GM18858 (cell line): ENCODE measurements at regions not wholly inside any gene's neighbourhood (a gene's known extent, or its start where the extent isn't known, plus 50 kb on each side); places are given as distances from the start of the nearest gene placed in this dataset.
"Not testable (repeated sequence)": the region's sequence is repeated elsewhere in the genome, so short reads cannot be mapped to it uniquely, and the experiment has no call there.

Source experiments
- ATAC-seq: cut with Tn5 transposase; IDR thresholded peaks from one replicate; pipeline ENCODE4 v1.9.1; 2021; ENCODE audit not compliant: unreplicated experiment

DNA sequence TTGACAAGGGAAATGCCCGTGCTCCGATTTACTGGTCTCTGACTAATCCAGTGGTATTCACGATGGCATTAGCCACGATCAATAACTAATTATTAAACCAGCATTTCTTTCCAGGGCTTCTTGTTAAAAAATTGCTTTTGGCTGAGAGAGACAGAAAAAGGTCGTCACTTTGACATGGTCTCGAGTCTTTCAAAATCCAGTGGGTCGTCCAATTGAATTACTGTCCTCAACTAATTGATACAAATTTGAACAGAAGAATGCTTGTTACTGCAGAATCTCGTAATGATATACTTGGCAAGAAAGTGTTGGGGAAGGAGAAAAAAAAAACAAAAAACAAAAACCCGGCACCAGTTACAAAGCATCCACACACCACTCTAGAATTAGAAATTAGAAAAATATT lies 318.4 kb downstream of the NR2F2 start:
- no peak for ATAC-seq

DNA sequence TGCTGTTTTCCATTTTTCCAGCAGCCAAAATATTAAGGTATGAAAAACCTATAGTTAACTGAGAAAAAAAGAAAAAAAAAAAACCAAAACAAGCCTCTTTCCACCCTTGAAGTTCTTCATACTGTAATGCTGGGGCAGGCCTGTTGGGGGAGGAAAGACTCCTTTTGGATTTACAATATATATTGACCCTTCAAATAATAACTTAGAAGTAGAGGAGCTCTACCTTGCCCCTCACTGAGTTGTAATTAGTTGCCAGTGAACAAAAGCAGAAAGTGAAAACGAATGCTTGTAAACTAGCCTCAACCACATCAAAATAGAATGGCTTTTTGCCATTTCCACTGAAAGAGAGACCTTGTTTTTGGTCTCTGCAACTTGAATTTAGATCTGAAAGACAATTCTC lies 326.6 kb downstream of the NR2F2 start:
- ATAC-seq: no peak

DNA sequence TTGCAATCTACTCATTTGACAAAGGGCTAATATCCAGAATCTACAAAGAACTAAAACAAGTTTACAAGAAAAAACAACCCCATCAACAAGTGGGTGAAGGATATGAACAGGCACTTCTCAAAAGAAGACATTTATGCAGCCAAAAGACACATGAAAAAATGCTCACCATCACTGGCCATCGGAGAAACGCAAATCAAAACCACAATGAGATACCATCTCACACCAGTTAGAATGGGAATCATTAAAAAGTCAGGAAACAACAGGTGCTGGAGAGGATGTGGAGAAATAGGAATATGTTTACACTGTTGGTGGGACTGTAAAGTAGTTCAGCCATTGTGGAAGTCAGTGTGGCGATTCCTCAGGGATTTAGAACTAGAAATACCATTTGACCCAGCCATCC lies 336.5 kb downstream of the NR2F2 start:
- not testable (repeated sequence) for ATAC-seq

DNA sequence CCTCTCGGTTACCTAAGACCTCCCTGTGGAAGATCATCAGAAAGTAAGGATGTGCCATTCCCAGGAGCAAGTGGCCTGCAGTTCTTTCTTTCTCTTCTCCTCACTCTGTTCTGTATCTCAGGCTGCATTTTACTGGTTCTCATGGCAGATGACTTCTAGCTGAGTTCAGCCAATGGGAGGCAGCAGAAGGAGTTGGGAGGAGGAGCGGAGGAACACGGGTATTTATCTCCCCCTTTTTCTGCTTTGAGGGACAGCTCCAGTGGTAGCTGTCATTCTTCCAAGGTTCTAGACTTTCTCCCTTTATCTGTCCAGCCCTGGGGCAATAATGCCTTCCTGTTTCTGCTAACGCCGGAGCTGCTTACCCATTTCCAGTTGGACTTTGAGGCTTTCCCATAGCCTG lies 339.9 kb downstream of the NR2F2 start:
- ATAC-seq: no peak

DNA sequence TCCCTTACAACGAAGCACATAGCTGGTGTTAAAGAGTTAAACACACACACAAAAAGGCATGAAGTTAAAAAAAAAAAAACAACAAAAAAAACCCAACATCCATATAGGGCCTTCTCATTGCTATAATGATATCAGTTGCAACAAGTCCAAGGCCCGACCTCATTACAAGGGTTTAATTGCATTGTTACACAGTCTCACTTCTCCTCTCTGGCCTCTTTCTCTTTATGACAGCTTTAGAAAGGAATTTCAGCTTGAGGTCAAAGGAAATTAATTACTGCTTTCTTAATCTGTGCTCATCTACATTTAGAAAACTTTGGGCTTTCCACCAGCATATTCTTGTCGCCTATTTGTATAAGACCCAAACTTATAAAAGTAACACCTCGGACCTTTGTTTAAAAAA lies 342.1 kb downstream of the NR2F2 start:
- no peak for ATAC-seq

DNA sequence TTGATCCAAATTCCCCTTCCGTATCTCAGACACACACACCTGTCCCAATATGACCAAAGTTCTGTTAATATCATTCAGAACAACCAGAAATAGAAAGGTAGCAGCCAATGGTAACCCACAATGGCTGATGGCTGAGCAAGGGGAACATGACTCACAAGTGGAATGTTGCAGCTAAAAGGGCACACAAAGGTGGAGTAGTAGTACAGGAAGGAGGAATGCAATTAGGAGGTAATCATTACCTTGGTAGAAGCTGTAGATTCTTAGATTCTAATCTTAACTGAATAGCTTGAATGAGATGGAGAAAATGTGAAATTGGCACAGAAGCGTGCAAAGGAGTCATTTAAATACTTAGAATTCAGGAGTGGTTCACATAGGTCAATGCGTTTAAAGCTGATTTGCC lies 347.9 kb downstream of the NR2F2 start:
- ATAC-seq: no peak

DNA sequence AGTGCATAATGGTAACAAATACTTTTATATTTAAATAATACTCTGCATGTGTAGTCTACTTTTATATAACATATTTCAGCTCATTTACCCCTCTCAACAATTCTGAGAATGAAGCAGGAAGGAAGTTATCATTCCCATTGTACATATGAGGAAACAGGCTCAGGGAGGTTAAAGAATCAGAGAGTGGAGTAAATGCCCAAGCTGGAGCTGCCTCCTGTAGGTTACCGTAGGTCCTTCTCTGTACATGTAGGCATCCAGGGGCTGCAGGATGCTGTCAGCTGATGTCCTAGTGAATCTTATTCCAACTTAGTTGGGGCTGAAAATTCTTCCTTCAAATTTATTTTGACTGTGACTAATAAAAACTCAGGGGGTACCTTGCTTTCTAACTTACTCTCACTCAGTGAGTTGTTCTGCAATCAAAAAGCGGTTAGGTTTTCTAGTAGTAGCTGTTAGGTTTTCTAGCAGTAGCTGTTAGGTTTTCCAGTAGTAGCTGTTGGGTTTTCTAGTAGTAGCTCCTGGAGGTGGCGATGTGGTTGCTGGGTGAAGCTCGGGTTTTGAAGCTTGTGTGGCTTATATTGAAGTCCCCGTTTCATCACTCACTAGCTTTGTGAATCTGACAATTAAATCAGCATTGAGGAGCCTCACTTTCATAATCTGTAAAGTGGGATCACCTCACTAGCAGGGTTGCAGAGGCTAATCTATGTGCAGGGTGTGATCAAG lies 357.0 kb downstream of the NR2F2 start:
- ATAC-seq: no peak

DNA sequence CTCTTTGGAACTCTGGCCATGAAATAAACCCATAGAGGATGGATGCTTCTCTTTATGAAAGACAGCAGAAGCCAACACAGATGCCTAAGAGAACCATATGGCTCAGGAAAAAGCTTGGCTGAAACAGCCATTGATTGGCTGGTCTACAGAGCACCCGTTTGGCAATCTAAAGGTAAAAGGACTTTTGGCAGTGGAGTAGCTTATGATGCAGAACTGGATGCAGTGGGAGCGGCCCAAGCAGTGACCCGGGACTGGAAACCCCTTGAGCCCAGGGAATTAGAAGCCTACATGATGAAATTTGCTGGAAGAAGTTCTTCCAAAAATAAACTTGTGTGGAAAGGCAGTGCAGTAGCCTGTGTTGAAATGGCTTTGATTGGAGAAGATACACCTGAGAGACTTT lies 360.2 kb downstream of the NR2F2 start:
- no peak for ATAC-seq

DNA sequence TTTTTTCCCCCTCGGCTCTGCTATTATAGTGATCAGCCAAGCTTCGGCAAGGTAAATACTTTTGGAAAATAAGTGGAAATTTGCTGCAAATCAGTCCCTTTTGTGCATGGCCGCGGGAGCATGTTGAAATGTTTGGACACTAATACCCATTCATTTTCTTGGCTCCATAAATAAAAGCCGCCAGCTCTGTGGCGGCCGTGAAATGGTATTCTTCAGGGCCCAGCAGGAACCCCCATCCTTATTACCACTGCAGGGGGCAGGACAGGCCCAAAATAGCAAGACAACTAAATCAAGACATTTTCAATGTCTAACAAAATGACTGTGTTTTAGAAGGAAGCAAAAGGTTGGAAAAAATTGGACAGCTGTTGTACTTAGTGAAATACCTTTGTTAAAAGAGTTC lies 362.3 kb downstream of the NR2F2 start:
- ATAC-seq: no peak

DNA sequence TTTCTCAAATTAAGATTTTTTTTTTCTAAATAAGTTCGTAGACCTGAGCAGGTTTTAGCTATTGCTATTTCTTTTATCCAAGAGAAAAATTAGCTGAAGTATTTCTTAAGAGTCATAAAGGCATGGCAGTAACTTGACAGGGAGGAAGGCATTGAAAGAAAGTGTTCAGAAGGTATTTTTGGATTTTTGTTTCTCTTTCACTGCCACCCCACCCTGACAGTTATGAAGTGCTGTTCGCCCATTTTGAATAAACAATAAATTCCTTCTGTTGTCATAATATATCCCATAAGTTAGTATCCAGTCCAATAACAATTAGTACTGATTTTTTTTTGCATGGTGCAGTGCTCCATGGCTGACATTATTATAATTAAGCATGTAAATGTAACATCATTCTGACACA lies 363.0 kb downstream of the NR2F2 start:
- ATAC-seq: no peak

DNA sequence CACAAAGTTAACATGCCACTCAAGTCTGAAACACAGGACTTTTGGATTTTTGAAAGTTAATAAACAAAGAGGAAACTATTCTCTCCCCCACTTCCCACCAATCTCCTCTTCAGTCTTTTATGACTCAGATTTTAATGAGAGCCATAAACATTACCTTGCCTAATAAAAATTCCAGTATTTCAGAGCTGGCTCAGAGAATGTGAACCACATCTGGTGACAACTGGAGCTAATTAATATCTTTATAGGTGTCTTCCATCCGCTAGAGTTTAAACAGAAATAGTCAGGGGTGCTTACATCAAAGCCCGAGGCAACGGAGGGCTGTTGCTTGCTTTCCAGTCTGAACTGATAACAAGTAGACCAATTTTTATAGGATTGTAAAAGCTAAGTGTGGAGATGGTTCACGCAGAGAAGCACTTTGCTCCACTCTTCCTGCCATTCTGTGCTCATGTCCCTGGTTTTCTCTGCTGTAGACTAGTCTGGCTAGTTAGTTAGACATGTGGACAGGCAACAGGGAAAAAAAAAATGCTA lies 363.6 kb downstream of the NR2F2 start:
- no peak for ATAC-seq

DNA sequence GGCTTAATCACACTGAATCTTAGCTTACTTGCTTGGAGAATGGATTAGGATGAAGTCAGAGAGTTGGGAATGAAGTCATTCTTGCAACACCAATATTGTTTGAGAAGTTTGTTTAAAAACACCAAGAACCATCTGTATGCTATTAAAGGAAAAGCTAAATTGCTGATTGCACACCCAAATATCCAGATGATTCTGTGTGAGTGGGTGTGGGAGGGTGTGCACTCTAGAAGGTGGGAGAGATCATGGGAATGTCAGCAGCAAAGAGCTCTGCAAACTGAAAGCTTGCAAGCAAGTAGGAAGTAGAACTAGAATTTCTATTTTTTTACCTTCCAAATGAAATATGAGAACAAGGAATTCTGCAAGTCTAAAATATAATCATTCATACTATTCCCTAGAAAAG lies 364.9 kb downstream of the NR2F2 start:
- ATAC-seq: no peak

DNA sequence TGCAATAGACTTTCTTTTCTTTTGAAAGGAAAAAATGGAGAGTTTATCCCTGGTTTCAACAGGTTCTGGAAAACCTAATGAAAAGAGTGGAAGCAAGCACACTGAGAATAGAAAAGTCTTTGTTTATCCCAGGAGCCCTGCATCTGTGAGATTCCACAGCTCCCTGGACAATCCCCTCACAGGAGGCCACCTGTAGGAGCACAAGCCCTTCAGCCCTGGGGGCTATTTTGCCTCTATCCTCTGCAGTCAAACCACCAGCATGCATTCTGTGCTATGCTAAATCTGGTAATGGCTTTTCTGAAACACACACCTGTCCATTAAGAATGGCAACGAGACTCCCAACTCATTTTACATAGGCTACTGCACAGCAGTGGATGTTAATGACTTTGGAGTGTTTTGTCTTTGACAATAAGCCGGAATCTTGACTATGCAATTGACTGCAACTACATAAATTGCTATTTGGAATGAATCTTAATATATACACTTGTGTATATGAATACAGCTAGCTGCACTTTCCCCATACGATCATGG lies 369.4 kb downstream of the NR2F2 start:
- ATAC-seq: no peak

DNA sequence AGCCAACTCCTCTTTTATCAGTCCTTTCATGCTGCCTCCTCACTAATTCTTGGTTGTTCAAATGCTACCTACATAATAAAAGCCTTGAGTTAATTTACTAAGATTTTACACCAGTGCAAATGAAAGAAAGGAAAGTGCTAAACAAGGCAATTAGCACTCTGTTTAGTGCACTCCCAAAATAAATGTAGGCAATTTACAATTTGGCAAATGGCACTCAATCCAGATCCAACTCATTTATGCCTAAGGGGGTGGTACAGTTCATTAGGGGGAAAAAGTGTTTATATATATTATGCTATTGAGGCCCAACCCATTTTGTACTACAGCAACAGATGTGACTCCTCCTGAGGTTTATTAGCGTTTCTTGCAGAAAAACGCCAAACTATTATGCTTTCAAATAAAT lies 370.1 kb downstream of the NR2F2 start:
- ATAC-seq: no peak

DNA sequence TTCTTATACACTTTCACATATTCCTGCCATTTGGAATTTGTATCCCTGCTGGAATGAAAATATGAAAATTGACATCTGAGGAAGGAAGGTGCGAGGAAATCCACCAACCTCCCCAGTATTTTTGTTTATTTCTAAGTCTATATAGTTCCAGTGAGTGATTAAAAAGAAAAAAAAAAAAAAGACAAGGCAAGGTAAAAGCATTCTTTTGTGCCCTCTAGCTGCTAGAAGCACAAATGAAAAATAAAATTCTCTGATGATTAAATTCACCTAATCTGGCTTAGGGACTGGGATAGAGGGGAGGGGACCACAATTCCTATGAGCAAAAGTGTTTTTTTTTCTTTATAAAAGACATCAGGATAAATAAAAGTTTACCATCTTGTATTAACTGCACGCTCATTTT lies 370.9 kb downstream of the NR2F2 start:
- no peak for ATAC-seq

DNA sequence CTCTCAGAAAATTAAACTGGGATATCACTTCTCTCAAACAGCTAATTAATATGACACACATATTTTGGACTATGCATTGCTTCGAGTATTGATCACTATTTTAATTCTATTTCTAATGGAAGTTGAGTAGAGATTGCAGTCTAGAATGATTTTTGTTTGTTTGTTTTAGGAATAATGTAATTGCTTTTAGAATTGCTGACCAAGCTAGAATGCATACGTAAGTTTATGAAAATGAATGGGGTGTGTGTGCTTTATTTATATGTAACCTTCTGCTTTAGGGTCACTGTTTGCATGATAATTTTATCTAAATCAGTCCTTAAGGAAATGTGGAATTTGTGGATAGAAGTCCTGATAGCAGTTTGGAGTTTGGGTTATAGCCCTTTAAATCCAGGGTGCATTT lies 371.4 kb downstream of the NR2F2 start:
- no peak for ATAC-seq

DNA sequence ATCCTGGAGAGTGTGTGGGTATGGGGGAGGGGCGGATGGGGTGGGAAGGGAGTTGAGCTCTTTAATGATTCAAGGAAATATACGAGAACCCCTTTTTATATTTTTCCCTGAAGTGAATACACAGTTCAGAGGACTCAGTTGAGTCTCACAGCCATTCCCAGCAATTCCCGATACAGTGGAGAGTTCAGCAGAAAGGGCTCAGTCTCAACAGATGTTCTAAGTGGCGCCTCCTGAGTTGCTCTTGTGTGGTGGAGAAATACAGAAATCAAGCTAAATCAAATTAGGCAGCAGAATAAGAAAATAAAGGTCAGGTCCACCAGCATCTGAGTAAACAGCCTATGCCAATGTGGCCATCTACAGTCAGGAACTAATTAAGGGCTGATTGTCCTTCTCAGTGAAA lies 372.1 kb downstream of the NR2F2 start:
- ATAC-seq: no peak

DNA sequence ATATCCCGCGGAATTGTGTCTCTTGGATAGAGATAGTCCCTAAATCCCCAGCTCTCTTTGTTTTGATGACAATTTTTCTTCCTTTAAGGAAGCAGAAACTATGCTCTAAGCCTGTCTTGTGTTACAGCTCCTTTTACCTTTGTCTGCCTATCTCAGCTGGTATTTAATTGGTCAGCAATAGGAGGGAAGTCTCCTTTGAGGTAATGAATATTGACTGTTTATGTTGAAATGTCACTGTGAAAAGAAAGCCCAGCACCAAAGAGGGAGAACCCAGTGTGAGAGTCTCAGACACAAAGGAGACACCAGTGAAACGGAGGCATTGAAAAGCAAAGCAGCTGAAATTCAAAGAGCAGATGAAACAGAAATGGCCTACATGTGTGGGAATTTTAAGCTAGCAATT lies 372.6 kb downstream of the NR2F2 start:
- ATAC-seq: no peak

DNA sequence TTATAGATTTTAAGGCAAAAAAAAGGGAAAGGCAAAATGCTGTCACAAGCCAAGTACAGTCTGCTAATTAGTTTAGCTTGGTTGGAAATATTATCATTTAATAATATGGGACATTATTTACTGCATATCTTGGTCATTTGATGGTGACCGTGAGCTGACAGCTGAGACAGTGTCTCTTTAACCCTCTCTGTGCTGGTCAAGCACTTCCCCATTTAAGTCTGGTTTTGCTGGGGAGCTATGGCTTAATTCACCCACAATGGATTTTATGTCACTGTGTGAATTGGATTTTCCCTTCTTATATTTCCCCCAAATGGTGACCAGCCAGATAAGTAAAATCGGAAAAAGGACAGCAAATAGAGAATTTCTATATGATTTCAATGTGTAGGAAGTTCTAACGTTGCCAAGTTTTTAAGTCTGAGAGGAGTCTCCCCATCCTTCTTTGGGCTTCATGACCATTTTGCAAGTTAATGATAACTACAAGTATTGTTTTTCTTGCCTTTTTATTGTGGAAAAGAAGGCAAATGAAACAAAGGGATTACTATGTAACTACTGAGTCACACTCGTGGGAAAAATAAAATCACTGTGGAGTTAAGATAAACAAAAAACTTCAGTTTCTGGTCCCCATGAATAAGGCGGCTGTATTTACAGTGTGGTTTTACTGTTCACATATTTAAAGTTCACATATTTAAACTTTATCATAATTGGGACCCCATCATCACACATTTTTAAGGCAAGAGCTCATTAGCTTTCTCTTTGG lies 373.5 kb downstream of the NR2F2 start:
- no peak for ATAC-seq

DNA sequence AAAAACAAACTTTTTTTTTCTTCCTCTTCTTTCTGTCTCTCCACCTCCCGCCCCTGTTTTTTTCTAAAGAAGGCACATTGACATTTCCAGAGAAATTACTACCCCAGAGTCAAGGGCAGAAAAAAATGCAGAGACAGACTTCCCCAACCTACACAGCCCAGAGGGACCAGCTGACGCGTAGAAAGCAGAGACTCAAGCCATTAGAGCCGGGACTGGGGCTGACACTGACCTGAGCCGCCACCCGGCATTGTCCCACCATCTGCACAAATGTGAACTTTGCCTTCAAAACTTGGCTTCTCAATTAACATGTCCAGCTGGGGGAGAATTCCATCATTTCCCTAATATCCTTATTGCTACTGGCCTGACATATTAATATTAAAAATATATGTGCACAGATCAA lies 385.6 kb downstream of the NR2F2 start:
- ATAC-seq: no peak

DNA sequence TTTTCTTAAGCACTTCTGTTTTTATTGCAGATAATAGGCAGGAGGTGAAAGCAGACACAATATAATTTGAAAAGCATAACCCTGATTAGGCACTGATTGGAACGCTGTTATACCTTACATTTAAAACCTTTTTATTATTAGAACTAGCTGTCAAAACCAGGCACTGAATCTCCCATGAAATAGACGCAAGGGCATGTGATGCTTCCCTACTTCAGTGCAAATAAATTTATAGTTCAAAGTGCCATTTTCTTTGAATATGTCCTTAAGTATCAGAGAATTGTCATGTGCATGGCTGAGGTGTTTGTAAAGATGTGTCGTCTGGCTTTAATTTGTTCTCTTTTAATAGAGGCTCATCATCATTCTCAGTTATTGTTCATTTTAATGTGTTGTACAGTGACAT lies 386.0 kb downstream of the NR2F2 start:
- no peak for ATAC-seq

DNA sequence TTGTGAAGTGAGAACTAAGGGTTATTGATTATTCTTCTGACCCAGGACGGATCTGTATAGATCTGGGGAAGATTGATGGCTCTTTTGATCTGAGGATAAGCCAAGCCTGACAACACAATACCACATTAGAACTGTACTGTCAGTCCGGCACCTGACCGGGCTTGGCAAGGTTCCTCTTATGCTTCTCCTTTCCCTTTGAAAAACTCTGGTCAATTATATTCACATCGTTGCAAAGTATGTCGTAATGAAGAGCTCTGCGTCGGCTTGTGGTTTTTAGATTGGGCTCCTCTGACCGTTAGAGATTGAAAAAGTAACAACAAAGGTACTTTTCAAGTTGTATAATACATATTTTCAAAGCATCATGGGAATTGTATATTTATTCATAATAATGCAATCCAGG lies 389.8 kb downstream of the NR2F2 start:
- no peak for ATAC-seq
